Osteocyte (in vitro differentiated cells): ENCODE measurements at regions not wholly inside any gene's neighbourhood (a gene's known extent, or its start where the extent isn't known, plus 50 kb on each side); places are given as distances from the start of the nearest gene placed in this dataset.

Experiments used
- DNase-seq: peaks from one replicate; pipeline ENCODE4 v3.0.0; 2021; ENCODE audit warnings: mixed read lengths; ENCODE audit not compliant: unreplicated experiment; ENCODE audit errors: extremely low spot score
- H3K27ac Mint-ChIP-seq: one replicate; pipeline ENCODE4 v1.8.0; 2021; ENCODE audit warnings: mild to moderate bottlenecking, mixed read lengths; ENCODE audit not compliant: unreplicated experiment
- H3K27me3 Mint-ChIP-seq: one replicate; pipeline ENCODE4 v1.8.0; 2021; ENCODE audit warnings: mixed read lengths; ENCODE audit not compliant: unreplicated experiment
- H3K36me3 Mint-ChIP-seq: one replicate; pipeline ENCODE4 v1.8.0; 2021; ENCODE audit warnings: mixed read lengths; ENCODE audit not compliant: unreplicated experiment
- H3K4me1 Mint-ChIP-seq: one replicate; pipeline ENCODE4 v1.8.0; 2021; ENCODE audit warnings: mixed read lengths; ENCODE audit not compliant: unreplicated experiment
- H3K4me3 Mint-ChIP-seq: one replicate; pipeline ENCODE4 v1.8.0; 2021; ENCODE audit warnings: mild to moderate bottlenecking, moderate library complexity, mixed read lengths; ENCODE audit not compliant: unreplicated experiment
- H3K9me3 Mint-ChIP-seq: one replicate; pipeline ENCODE4 v1.8.0; 2021; ENCODE audit warnings: mixed read lengths; ENCODE audit not compliant: unreplicated experiment
- CTCF ChIP-seq: fragments of 200-600 bp; sonication (generic); IDR thresholded peaks from 2 replicates; pipeline ENCODE4 v1.5.0; 2021; ENCODE audit warnings: antibody characterized with exemption, mild to moderate bottlenecking, moderate library complexity

GRCh38 chr13:73251626-73252265, 192.9 kb downstream of the KLF5 start:
- no peak for TF ChIP-seq CTCF
- peaks cover 11% of the 10 kb centered on the region for H3K4me1 Mint-ChIP-seq
- H3K9me3 Mint-ChIP-seq = no peaks in the 10 kb centered on the region
- no peak for DNase-seq
- H3K27me3 Mint-ChIP-seq = peaks cover 15% of the 10 kb centered on the region
- H3K27ac Mint-ChIP-seq = no peak overlapping the region
- H3K4me3 Mint-ChIP-seq = no peak overlapping the region
- no peaks in the 10 kb centered on the region for H3K36me3 Mint-ChIP-seq

GRCh38 chr13:73250061-73250460, 191.3 kb downstream of the KLF5 start:
- Mint-ChIP-seq H3K9me3 (no peaks in the 10 kb centered on the region), H3K4me3 (no peak overlapping the region), H3K36me3 (no peaks in the 10 kb centered on the region), H3K4me1 (peaks cover 11% of the 10 kb centered on the region), H3K27me3 (peaks cover 16% of the 10 kb centered on the region), H3K27ac (no peak overlapping the region)
- TF ChIP-seq CTCF = no peak
- no peak for DNase-seq

GRCh38 chr13:73248711-73249580, 190.1 kb downstream of the KLF5 start:
- no peak for TF ChIP-seq CTCF
- H3K4me3 Mint-ChIP-seq = no peak overlapping the region
- peaks cover 14% of the 10 kb centered on the region for H3K27me3 Mint-ChIP-seq
- peaks cover 11% of the 10 kb centered on the region for H3K4me1 Mint-ChIP-seq
- H3K27ac Mint-ChIP-seq = no peak overlapping the region
- H3K36me3 Mint-ChIP-seq = no peaks in the 10 kb centered on the region
- no peaks in the 10 kb centered on the region for H3K9me3 Mint-ChIP-seq
- DNase-seq = no peak

GRCh38 chr13:73248154-73248553, 189.3 kb downstream of the KLF5 start:
- peaks cover 12% of the 10 kb centered on the region for H3K27me3 Mint-ChIP-seq
- no peaks in the 10 kb centered on the region for H3K9me3 Mint-ChIP-seq
- no peak for TF ChIP-seq CTCF
- H3K27ac Mint-ChIP-seq = no peak overlapping the region
- H3K4me1 Mint-ChIP-seq = peaks cover 11% of the 10 kb centered on the region
- no peak for DNase-seq
- H3K36me3 Mint-ChIP-seq = no peaks in the 10 kb centered on the region
- no peak overlapping the region for H3K4me3 Mint-ChIP-seq

GRCh38 chr13:73245246-73245645, 186.4 kb downstream of the KLF5 start:
- Mint-ChIP-seq H3K27me3 (peaks cover 12% of the 10 kb centered on the region), H3K4me1 (no peaks in the 10 kb centered on the region), H3K36me3 (no peaks in the 10 kb centered on the region), H3K9me3 (no peaks in the 10 kb centered on the region), H3K27ac (no peak overlapping the region), H3K4me3 (no peak overlapping the region)
- no peak for DNase-seq
- no peak for TF ChIP-seq CTCF
